DMS79 (cell line): ENCODE measurements at regions not wholly inside any gene's neighbourhood (a gene's known extent, or its start where the extent isn't known, plus 50 kb on each side); places are given as distances from the start of the nearest gene placed in this dataset.
"Not testable (repeated sequence)": the region's sequence is repeated elsewhere in the genome, so short reads cannot be mapped to it uniquely, and the experiment has no call there.

Source experiments
- DNase-seq: peaks from one replicate; lab custom pipeline; 2025; lab: John Stamatoyannopoulos, UW

- DNase-seq: no peak
Observed at GRCh38 chr4:53920116-53920515, 144.3 kb downstream of the CHIC2 start.

- no peak for DNase-seq
Observed at GRCh38 chr4:53919535-53919934, 144.9 kb downstream of the CHIC2 start.

- DNase-seq: no peak
Observed at GRCh38 chr4:53917729-53918128, 146.7 kb downstream of the CHIC2 start.

GRCh38 chr4:53916431-53916889, 147.9 kb downstream of the CHIC2 start:
- DNase-seq: no peak

- no peak for DNase-seq
Observed at GRCh38 chr4:53914313-53915016, 149.9 kb downstream of the CHIC2 start.

GRCh38 chr4:53913771-53914170, 150.6 kb downstream of the CHIC2 start:
- DNase-seq: no peak

- DNase-seq: no peak
Observed at GRCh38 chr4:53912766-53913497, 151.5 kb downstream of the CHIC2 start.

- peak; percentile 16 for DNase-seq
Observed at GRCh38 chr4:53908661-53909078, 155.7 kb downstream of the CHIC2 start.

GRCh38 chr4:53907772-53908171, 156.6 kb downstream of the CHIC2 start:
- DNase-seq: no peak

GRCh38 chr4:53906606-53907190, 157.7 kb downstream of the CHIC2 start:
- no peak for DNase-seq

GRCh38 chr4:53905941-53906377, 158.4 kb downstream of the CHIC2 start:
- no peak for DNase-seq

- DNase-seq: no peak
Observed at GRCh38 chr4:53905276-53905940, 159.0 kb downstream of the CHIC2 start.

GRCh38 chr4:53902786-53903185, 161.6 kb downstream of the CHIC2 start:
- no peak for DNase-seq

- no peak for DNase-seq
Observed at GRCh38 chr4:53900271-53900649, 164.1 kb downstream of the CHIC2 start.

GRCh38 chr4:53899586-53900270, 164.7 kb downstream of the CHIC2 start:
- no peak for DNase-seq

- DNase-seq: no peak
Observed at GRCh38 chr4:53895137-53895536, 169.3 kb downstream of the CHIC2 start.

- DNase-seq: no peak
Observed at GRCh38 chr4:53890461-53890860, 173.9 kb downstream of the CHIC2 start.

GRCh38 chr4:53889326-53890055, 174.9 kb downstream of the CHIC2 start:
- DNase-seq: no peak

- no peak for DNase-seq
Observed at GRCh38 chr4:53886090-53886489, 178.3 kb downstream of the CHIC2 start.

GRCh38 chr4:53885668-53886067, 178.7 kb downstream of the CHIC2 start:
- no peak for DNase-seq

- not testable (repeated sequence) for DNase-seq
Observed at GRCh38 chr4:53877096-53877495, 187.3 kb downstream of the CHIC2 start.
